GM19438 (cell line): ENCODE measurements at regions not wholly inside any gene's neighbourhood (a gene's known extent, or its start where the extent isn't known, plus 50 kb on each side); places are given as distances from the start of the nearest gene placed in this dataset.

Source experiments
- ATAC-seq: cut with Tn5 transposase; IDR thresholded peaks from one replicate; pipeline ENCODE4 v1.9.1; 2021; ENCODE audit warnings: low read depth; ENCODE audit not compliant: unreplicated experiment

GRCh38 chr10:3473271-3473670, 300.7 kb upstream of the PITRM1 start:
- ATAC-seq, result no peak

- ATAC-seq, result no peak
Measured at GRCh38 chr10:3472287-3473051, 299.9 kb upstream of the PITRM1 start.

- ATAC-seq, result no peak
Measured at GRCh38 chr10:3471927-3472286, 299.3 kb upstream of the PITRM1 start.

- no peak for ATAC-seq
Measured at GRCh38 chr10:3471472-3471871, 298.9 kb upstream of the PITRM1 start.

GRCh38 chr10:3470191-3470590, 297.6 kb upstream of the PITRM1 start:
- no peak for ATAC-seq

GRCh38 chr10:3469639-3470020, 297.0 kb upstream of the PITRM1 start:
- ATAC-seq, result no peak

GRCh38 chr10:3468919-3469638, 296.5 kb upstream of the PITRM1 start:
- no peak for ATAC-seq

- ATAC-seq, result no peak
Measured at GRCh38 chr10:3467052-3467951, 294.7 kb upstream of the PITRM1 start.

- no peak for ATAC-seq
Measured at GRCh38 chr10:3465406-3465891, 292.9 kb upstream of the PITRM1 start.

- no peak for ATAC-seq
Measured at GRCh38 chr10:3464760-3465405, 292.3 kb upstream of the PITRM1 start.

- ATAC-seq, result no peak
Measured at GRCh38 chr10:3460420-3461128, 288.0 kb upstream of the PITRM1 start.

- ATAC-seq, result no peak
Measured at GRCh38 chr10:3455385-3456334, 283.1 kb upstream of the PITRM1 start.

- ATAC-seq, result no peak
Measured at GRCh38 chr10:3452683-3453361, 280.2 kb upstream of the PITRM1 start.

- no peak for ATAC-seq
Measured at GRCh38 chr10:3452173-3452626, 279.6 kb upstream of the PITRM1 start.

- ATAC-seq, result no peak
Measured at GRCh38 chr10:3451516-3452172, 279.1 kb upstream of the PITRM1 start.

- ATAC-seq, result no peak
Measured at GRCh38 chr10:3446221-3446620, 273.6 kb upstream of the PITRM1 start.

- ATAC-seq, result no peak
Measured at GRCh38 chr10:3445648-3446047, 273.1 kb upstream of the PITRM1 start.
